Ovary (tissue), 7 donors: ENCODE measurements at regions not wholly inside any gene's neighbourhood (a gene's known extent, or its start where the extent isn't known, plus 50 kb on each side); places are given as distances from the start of the nearest gene placed in this dataset.

Source experiments
- DNase-seq, 5 donors: peaks; one replicate each; pipeline ENCODE4 v3.0.0-alpha.2; 2019 to 2020
- H3K27ac ChIP-seq, 2 donors: fragments of 200-600 bp; one replicate each; pipeline versions ENCODE4 v1.5.1 to v1.8.0; 2019 to 2022
- H3K27me3 ChIP-seq: fragments of 200-600 bp; one replicate; pipeline ENCODE4 v1.8.0; 2022
- H3K36me3 ChIP-seq: fragments of 200-600 bp; sonication (generic); one replicate; pipeline ENCODE4 v1.5.1; 2019
- H3K4me1 ChIP-seq: one replicate; pipeline ENCODE4 v1.8.1; 2013; ENCODE audit warnings: mild to moderate bottlenecking, moderate library complexity; ENCODE audit not compliant: insufficient read depth
- H3K4me3 ChIP-seq: fragments of 200-600 bp; sonication (generic); one replicate; pipeline ENCODE4 v1.5.1; 2017
- H3K9me3 ChIP-seq, 2 donors: fragments of 200-600 bp in 1 of 2; sonication (generic) in 1 of 2; one replicate each; pipeline versions ENCODE4 v1.5.1 to v1.8.1; 2013 to 2019; ENCODE audit warnings: mild to moderate bottlenecking in 1 of 2, moderate library complexity in 1 of 2
- CTCF ChIP-seq, 3 donors: fragments of 450-650 bp in 2 of 3; fragments of 200-600 bp in 1 of 3; IDR thresholded peaks; one replicate each; pipeline versions ENCODE4 v1.5.1 to v1.8.0; 2016 to 2022; ENCODE audit warnings: antibody characterized with exemption in 3 of 3, mild to moderate bottlenecking in 1 of 3
- EP300 ChIP-seq: sonication (generic); formaldehyde crosslinking; IDR thresholded peaks from one replicate; pipeline ENCODE4 v1.6.1; 2017; ENCODE audit warnings: antibody characterized with exemption
- POLR2A ChIP-seq: fragments of 450-650 bp; IDR thresholded peaks from one replicate; pipeline ENCODE4 v1.6.1; 2017; ENCODE audit warnings: antibody characterized with exemption, mild to moderate bottlenecking, moderate library complexity
- WGBS, 3 donors: extraction: QIAGEN DNeasy Blood & Tissue Kit in 1 of 3; methylation state at CpG; one replicate each; pipeline versions ENCODE4 v1.1.5 to v1.1.7; 2013 to 2017; 5-methylcytosine and 5-hydroxymethylcytosine counted together
- intact Hi-C, 4 donors: fragments of 100-400 bp; cut with DNase I; formaldehyde crosslinking; loops; one replicate each; pipeline versions ENCODE4 v1.11.0 to v1.15.1; 2022 to 2023
- donor health status: DM: no; HTN: no; CAD: no; lungs with moderate emphysema.
- donor health status: DM: no; HTN: no; CAD: no.
- donor health status: Bipolar disorder and iron deficiency.
- donor health status: DM: no; HTN: no; CAD: no.
- donor health status: DM: yes; HTN: yes; CAD: no.

- no peak for DNase-seq
- no peak for TF ChIP-seq POLR2A
- no peak for TF ChIP-seq CTCF (IDR thresholded peaks at IDR 0.05)
- no peak for TF ChIP-seq EP300
- Histone ChIP-seq H3K4me1 (no peaks in the 10 kb centered on the region), H3K27me3 (no peaks in the 10 kb centered on the region), H3K27ac (no peak overlapping the region), H3K9me3 (no peaks in the 10 kb centered on the region), H3K36me3 (no peaks in the 10 kb centered on the region), H3K4me3 (no peak overlapping the region)
- 68 to 84% (median 73%) methylated on average over 3 of the region's 3 CpGs for whole genome bisulfite sequencing, 3 donors
- intact Hi-C loops = no loop called here
These were observed 455.3 kb upstream of the ATP2B1 start for GRCh38 chr12:90163975-90164374.

DNA sequence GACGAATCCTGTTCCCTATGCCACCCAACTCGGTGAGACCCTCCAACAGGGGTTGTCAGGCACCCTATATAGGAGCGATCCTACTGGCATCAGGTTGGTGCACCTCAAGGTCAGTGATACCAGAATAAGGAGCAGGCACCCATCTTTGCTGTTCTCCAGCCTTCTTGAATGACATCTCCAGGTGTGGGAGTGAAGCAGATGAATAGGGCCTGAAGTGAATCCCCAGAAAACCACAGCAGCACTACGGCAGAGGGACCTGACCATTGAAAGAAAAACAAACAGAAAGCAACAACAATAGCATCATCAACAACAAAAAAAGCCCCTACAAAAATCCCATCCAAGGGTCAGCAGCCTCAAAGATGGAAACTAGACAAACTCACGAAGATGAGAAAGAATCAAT, 445.2 kb upstream of the ATP2B1 start:
- H3K4me1 ChIP-seq = no peaks in the 10 kb centered on the region
- no peaks in the 10 kb centered on the region for H3K27me3 ChIP-seq
- DNase-seq = no peak
- intact Hi-C loops = no loop called here
- no peaks in the 10 kb centered on the region for H3K9me3 ChIP-seq
- H3K27ac ChIP-seq = no peak overlapping the region
- H3K36me3 ChIP-seq = no peaks in the 10 kb centered on the region
- no peak overlapping the region for H3K4me3 ChIP-seq
- no peak for TF ChIP-seq CTCF (IDR thresholded peaks at IDR 0.05)
- TF ChIP-seq POLR2A = no peak
- TF ChIP-seq EP300 = no peak
- WGBS, 3 donors = 93 to 98% (median 93%) methylated on average over 5 of the region's 5 CpGs

GRCh38 chr12:90152897-90153624, 444.4 kb upstream of the ATP2B1 start:
- DNase-seq = no peak
- Histone ChIP-seq H3K9me3 (no peaks in the 10 kb centered on the region), H3K4me3 (no peak overlapping the region), H3K36me3 (no peaks in the 10 kb centered on the region), H3K27ac (no peak overlapping the region), H3K27me3 (no peaks in the 10 kb centered on the region), H3K4me1 (no peaks in the 10 kb centered on the region)
- intact Hi-C loops = no loop called here
- 74 to 77% (median 76%) methylated on average over 10 of the region's 10 CpGs for WGBS, 3 donors
- TF ChIP-seq EP300 (no peak), POLR2A (no peak), CTCF (IDR thresholded peaks at IDR 0.05) (no peak)

DNA sequence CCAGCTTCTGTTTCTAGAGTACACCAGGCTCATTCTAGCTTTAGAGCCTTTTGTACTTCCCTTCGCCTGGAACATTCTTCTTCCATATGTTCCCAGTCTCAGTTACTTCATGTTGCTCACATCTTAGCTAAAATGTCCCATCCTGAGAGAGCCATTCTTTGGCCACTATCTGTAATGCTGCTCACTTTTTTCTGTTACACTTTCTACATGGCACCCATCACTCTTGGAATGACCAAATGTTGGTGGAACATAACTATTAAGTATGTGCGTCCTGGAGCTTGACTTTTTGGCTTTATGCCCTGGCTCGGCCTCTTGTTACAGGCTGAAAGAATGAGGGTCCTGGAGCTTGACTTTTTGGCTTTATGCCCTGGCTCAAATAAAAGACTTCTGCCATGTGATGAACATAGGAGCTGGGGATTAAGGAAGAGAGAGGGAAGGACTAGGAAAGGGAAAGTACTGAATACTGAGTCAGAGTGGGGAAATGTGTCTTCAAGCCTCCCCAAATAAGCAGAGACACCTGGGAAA, 442.9 kb upstream of the ATP2B1 start:
- H3K27me3 ChIP-seq = no peaks in the 10 kb centered on the region
- H3K36me3 ChIP-seq = no peaks in the 10 kb centered on the region
- no peak overlapping the region for H3K4me3 ChIP-seq
- TF ChIP-seq POLR2A = no peak
- TF ChIP-seq CTCF (IDR thresholded peaks at IDR 0.05) = no peak
- no peak for TF ChIP-seq EP300
- DNase-seq = no peak
- no peaks in the 10 kb centered on the region for H3K4me1 ChIP-seq
- no peaks in the 10 kb centered on the region for H3K9me3 ChIP-seq
- H3K27ac ChIP-seq = no peak overlapping the region
- intact Hi-C loops = no loop called here
- 65 to 77% (median 73%) methylated on average over 3 of the region's 3 CpGs for WGBS, 3 donors
